HG03521 (cell line): ENCODE measurements at regions not wholly inside any gene's neighbourhood (a gene's known extent, or its start where the extent isn't known, plus 50 kb on each side); places are given as distances from the start of the nearest gene placed in this dataset.
"Not testable (repeated sequence)": the region's sequence is repeated elsewhere in the genome, so short reads cannot be mapped to it uniquely, and the experiment has no call there.

ENCODE experiments used
- ATAC-seq: cut with Tn5 transposase; IDR thresholded peaks from one replicate; pipeline ENCODE4 v1.9.1; 2021; ENCODE audit warnings: mild to moderate bottlenecking, moderate library complexity; ENCODE audit not compliant: unreplicated experiment

GRCh38 chr3:145450018-145450682, 710.8 kb downstream of the PLOD2 start:
- ATAC-seq: no peak

- ATAC-seq: no peak
Measured at GRCh38 chr3:145457825-145458552, 703.0 kb downstream of the PLOD2 start.

- ATAC-seq: not testable (repeated sequence)
Measured at GRCh38 chr3:145459681-145460080, 701.3 kb downstream of the PLOD2 start.

- ATAC-seq: no peak
Measured at GRCh38 chr3:145471976-145472375, 689.0 kb downstream of the PLOD2 start.

GRCh38 chr3:145482735-145483134, 678.2 kb downstream of the PLOD2 start:
- ATAC-seq: not testable (repeated sequence)

- ATAC-seq: no peak
Measured at GRCh38 chr3:145483992-145484391, 677.0 kb downstream of the PLOD2 start.

- ATAC-seq: no peak
Measured at GRCh38 chr3:145489011-145489410, 672.0 kb downstream of the PLOD2 start.

- ATAC-seq: no peak
Measured at GRCh38 chr3:145490088-145491048, 670.6 kb downstream of the PLOD2 start.

GRCh38 chr3:145492456-145492855, 668.5 kb downstream of the PLOD2 start:
- no peak for ATAC-seq

- ATAC-seq: not testable (repeated sequence)
Measured at GRCh38 chr3:145517416-145517815, 643.6 kb downstream of the PLOD2 start.

GRCh38 chr3:145518639-145519038, 642.3 kb downstream of the PLOD2 start:
- ATAC-seq: no peak

GRCh38 chr3:145519398-145520047, 641.5 kb downstream of the PLOD2 start:
- ATAC-seq: no peak

GRCh38 chr3:145522179-145522578, 638.8 kb downstream of the PLOD2 start:
- no peak for ATAC-seq

- ATAC-seq: no peak
Measured at GRCh38 chr3:145522893-145523651, 637.9 kb downstream of the PLOD2 start.

GRCh38 chr3:145531548-145531947, 629.4 kb downstream of the PLOD2 start:
- ATAC-seq: no peak

- ATAC-seq: no peak
Measured at GRCh38 chr3:145533696-145534095, 627.3 kb downstream of the PLOD2 start.

- no peak for ATAC-seq
Measured at GRCh38 chr3:145536461-145536860, 624.5 kb downstream of the PLOD2 start.

- no peak for ATAC-seq
Measured at GRCh38 chr3:145550522-145550921, 610.5 kb downstream of the PLOD2 start.

- no peak for ATAC-seq
Measured at GRCh38 chr3:145557405-145557804, 603.6 kb downstream of the PLOD2 start.

GRCh38 chr3:145578471-145578870, 582.5 kb downstream of the PLOD2 start:
- no peak for ATAC-seq
